IPS-20b (cell line): ENCODE measurements at regions not wholly inside any gene's neighbourhood (a gene's known extent, or its start where the extent isn't known, plus 50 kb on each side); places are given as distances from the start of the nearest gene placed in this dataset.

Experiments
- H3K27ac ChIP-seq: one replicate; pipeline ENCODE4 v1.5.1; 2013; ENCODE audit warnings: low read length
- H3K27me3 ChIP-seq: 2 replicates; pipeline ENCODE4 v1.6.1; 2013; ENCODE audit warnings: mild to moderate bottlenecking, low read length, inconsistent platforms; ENCODE audit not compliant: insufficient read depth
- H3K36me3 ChIP-seq: 2 replicates; pipeline ENCODE4 v1.6.1; 2013; ENCODE audit warnings: low read depth, mild to moderate bottlenecking, inconsistent platforms, low read length, moderate library complexity; ENCODE audit not compliant: insufficient read depth
- H3K4me1 ChIP-seq: 2 replicates; pipeline ENCODE4 v1.6.1; 2013; ENCODE audit warnings: mild to moderate bottlenecking, control low read depth, inconsistent platforms, low read length, moderate library complexity; ENCODE audit not compliant: insufficient read depth
- H3K4me3 ChIP-seq: 2 replicates; pipeline ENCODE4 v1.5.1; 2013; ENCODE audit warnings: mild to moderate bottlenecking, low read length, inconsistent platforms
- H3K9ac ChIP-seq: 2 replicates; pipeline ENCODE4 v1.6.1; 2013; ENCODE audit warnings: low read depth, mild to moderate bottlenecking, inconsistent platforms, low read length, moderate library complexity
- H3K9me3 ChIP-seq: 2 replicates; pipeline ENCODE4 v1.6.1; 2013; ENCODE audit warnings: mild to moderate bottlenecking, low read depth, low read length, inconsistent platforms; ENCODE audit not compliant: insufficient read depth

GRCh38 chrX:122241959-122242358 lies 942.1 kb upstream of the GRIA3 start:
- Histone ChIP-seq H3K9me3 (no peaks in the 10 kb centered on the region), H3K4me3 (no peak overlapping the region), H3K4me1 (no peaks in the 10 kb centered on the region; the same call in 1 of the 2 replicates), H3K27me3 (no peaks in the 10 kb centered on the region), H3K9ac (no peak overlapping the region), H3K36me3 (peaks cover 58% of the 10 kb centered on the region), H3K27ac (no peak overlapping the region)

- Histone ChIP-seq H3K27ac (no peak overlapping the region), H3K36me3 (peaks cover 37% of the 10 kb centered on the region), H3K27me3 (no peaks in the 10 kb centered on the region), H3K4me3 (no peak overlapping the region), H3K4me1 (no peaks in the 10 kb centered on the region; the same call in 1 of the 2 replicates), H3K9me3 (no peaks in the 10 kb centered on the region), H3K9ac (no peak overlapping the region)
Observed at GRCh38 chrX:122244080-122244479, 940.0 kb upstream of the GRIA3 start.

- Histone ChIP-seq H3K27ac (no peak overlapping the region), H3K36me3 (peaks cover 26% of the 10 kb centered on the region), H3K9ac (no peak overlapping the region), H3K4me1 (no peaks in the 10 kb centered on the region; the same call in 1 of the 2 replicates), H3K4me3 (no peak overlapping the region), H3K27me3 (no peaks in the 10 kb centered on the region), H3K9me3 (no peaks in the 10 kb centered on the region)
Observed at GRCh38 chrX:122245175-122245574, 938.9 kb upstream of the GRIA3 start.

- H3K4me1 ChIP-seq = no peaks in the 10 kb centered on the region; the same call in 1 of the 2 replicates
- H3K27me3 ChIP-seq = no peaks in the 10 kb centered on the region
- no peaks in the 10 kb centered on the region for H3K9me3 ChIP-seq
- H3K36me3 ChIP-seq = peaks cover 18% of the 10 kb centered on the region
- no peak overlapping the region for H3K9ac ChIP-seq
- H3K4me3 ChIP-seq = no peak overlapping the region
- no peak overlapping the region for H3K27ac ChIP-seq
Observed at GRCh38 chrX:122245943-122246342, 938.1 kb upstream of the GRIA3 start.

GRCh38 chrX:122246937-122247336 lies 937.1 kb upstream of the GRIA3 start:
- Histone ChIP-seq H3K9me3 (no peaks in the 10 kb centered on the region), H3K4me1 (no peaks in the 10 kb centered on the region; the same call in 1 of the 2 replicates), H3K36me3 (peaks cover 8% of the 10 kb centered on the region), H3K27ac (no peak overlapping the region), H3K9ac (no peak overlapping the region), H3K4me3 (no peak overlapping the region), H3K27me3 (no peaks in the 10 kb centered on the region)

- Histone ChIP-seq H3K36me3 (no peaks in the 10 kb centered on the region), H3K9ac (no peak overlapping the region), H3K27me3 (no peaks in the 10 kb centered on the region), H3K27ac (no peak overlapping the region), H3K4me3 (no peak overlapping the region), H3K4me1 (no peaks in the 10 kb centered on the region; the same call in 1 of the 2 replicates), H3K9me3 (no peaks in the 10 kb centered on the region)
Observed at GRCh38 chrX:122248681-122249080, 935.4 kb upstream of the GRIA3 start.

GRCh38 chrX:122252454-122252853 lies 931.6 kb upstream of the GRIA3 start:
- Histone ChIP-seq H3K4me3 (no peak overlapping the region), H3K4me1 (no peaks in the 10 kb centered on the region), H3K9ac (no peak overlapping the region), H3K9me3 (no peaks in the 10 kb centered on the region), H3K27ac (no peak overlapping the region), H3K27me3 (no peaks in the 10 kb centered on the region), H3K36me3 (no peaks in the 10 kb centered on the region)

GRCh38 chrX:122268353-122268752 lies 915.7 kb upstream of the GRIA3 start:
- Histone ChIP-seq H3K36me3 (no peaks in the 10 kb centered on the region), H3K9me3 (no peaks in the 10 kb centered on the region), H3K9ac (no peak overlapping the region), H3K27ac (no peak overlapping the region), H3K4me1 (no peaks in the 10 kb centered on the region), H3K4me3 (no peak overlapping the region), H3K27me3 (no peaks in the 10 kb centered on the region)

GRCh38 chrX:122269243-122269781 lies 914.8 kb upstream of the GRIA3 start:
- H3K9ac ChIP-seq = no peak overlapping the region
- no peak overlapping the region for H3K4me3 ChIP-seq
- H3K9me3 ChIP-seq = no peaks in the 10 kb centered on the region
- no peaks in the 10 kb centered on the region for H3K27me3 ChIP-seq
- no peaks in the 10 kb centered on the region for H3K4me1 ChIP-seq
- H3K27ac ChIP-seq = no peak overlapping the region
- no peaks in the 10 kb centered on the region for H3K36me3 ChIP-seq

GRCh38 chrX:122270809-122271494 lies 913.1 kb upstream of the GRIA3 start:
- Histone ChIP-seq H3K4me3 (no peak overlapping the region), H3K9me3 (no peaks in the 10 kb centered on the region), H3K9ac (no peak overlapping the region), H3K27me3 (no peaks in the 10 kb centered on the region), H3K4me1 (no peaks in the 10 kb centered on the region), H3K27ac (no peak overlapping the region), H3K36me3 (no peaks in the 10 kb centered on the region)

- Histone ChIP-seq H3K9me3 (no peaks in the 10 kb centered on the region), H3K27ac (no peak overlapping the region), H3K4me3 (no peak overlapping the region), H3K36me3 (no peaks in the 10 kb centered on the region), H3K9ac (no peak overlapping the region), H3K4me1 (no peaks in the 10 kb centered on the region), H3K27me3 (no peaks in the 10 kb centered on the region)
Observed at GRCh38 chrX:122272011-122272410, 912.1 kb upstream of the GRIA3 start.

GRCh38 chrX:122279746-122280145 lies 904.3 kb upstream of the GRIA3 start:
- Histone ChIP-seq H3K36me3 (no peaks in the 10 kb centered on the region), H3K4me3 (no peak overlapping the region), H3K9ac (no peak overlapping the region), H3K4me1 (no peaks in the 10 kb centered on the region), H3K27me3 (no peaks in the 10 kb centered on the region), H3K9me3 (no peaks in the 10 kb centered on the region), H3K27ac (no peak overlapping the region)
